ENCODE measurements at regions not wholly inside any gene's neighbourhood (a gene's known extent, or its start where the extent isn't known, plus 50 kb on each side); places are given as distances from the start of the nearest gene placed in this dataset.
"Not testable (repeated sequence)": the region's sequence is repeated elsewhere in the genome, so short reads cannot be mapped to it uniquely, and the experiment has no call there.

GRCh38 chr5:98521821-98522220, 251.6 kb upstream of the RGMB start:
- no peak for FAIRE-seq

GRCh38 chr5:98524773-98525172, 248.7 kb upstream of the RGMB start:
- no peak for FAIRE-seq

- no peak for FAIRE-seq
These were observed 245.6 kb upstream of the RGMB start for GRCh38 chr5:98527846-98528245.

- FAIRE-seq, result no peak
These were observed 244.1 kb upstream of the RGMB start for GRCh38 chr5:98529321-98529720.

GRCh38 chr5:98530224-98530623, 243.2 kb upstream of the RGMB start:
- no peak for FAIRE-seq

GRCh38 chr5:98535901-98536300, 237.6 kb upstream of the RGMB start:
- no peak for FAIRE-seq

GRCh38 chr5:98540056-98540455, 233.4 kb upstream of the RGMB start:
- FAIRE-seq, result no peak

GRCh38 chr5:98541641-98542040, 231.8 kb upstream of the RGMB start:
- FAIRE-seq, result no peak

- no peak for FAIRE-seq
These were observed 230.0 kb upstream of the RGMB start for GRCh38 chr5:98543490-98543889.

- FAIRE-seq, result not testable (repeated sequence)
These were observed 226.5 kb upstream of the RGMB start for GRCh38 chr5:98546924-98547323.

- no peak for FAIRE-seq
These were observed 216.8 kb upstream of the RGMB start for GRCh38 chr5:98556712-98557111.

- FAIRE-seq, result no peak
These were observed 215.5 kb upstream of the RGMB start for GRCh38 chr5:98557916-98558315.

- FAIRE-seq, result no peak
These were observed 209.4 kb upstream of the RGMB start for GRCh38 chr5:98563885-98564653.

GRCh38 chr5:98564836-98565235, 208.6 kb upstream of the RGMB start:
- no peak for FAIRE-seq

- no peak for FAIRE-seq
These were observed 205.1 kb upstream of the RGMB start for GRCh38 chr5:98568336-98568735.

- FAIRE-seq, result no peak
These were observed 204.2 kb upstream of the RGMB start for GRCh38 chr5:98569288-98569687.

- FAIRE-seq, result no peak
These were observed 203.5 kb upstream of the RGMB start for GRCh38 chr5:98570010-98570409.

- no peak for FAIRE-seq
These were observed 202.7 kb upstream of the RGMB start for GRCh38 chr5:98570661-98571191.

- FAIRE-seq, result no peak
These were observed 199.6 kb upstream of the RGMB start for GRCh38 chr5:98573834-98574320.

GRCh38 chr5:98576275-98576674, 197.2 kb upstream of the RGMB start:
- FAIRE-seq, result no peak

GRCh38 chr5:98578438-98578837, 195.0 kb upstream of the RGMB start:
- FAIRE-seq, result no peak

GRCh38 chr5:98581112-98581997, 192.1 kb upstream of the RGMB start:
- no peak for FAIRE-seq

GRCh38 chr5:98583586-98583985, 189.9 kb upstream of the RGMB start:
- no peak for FAIRE-seq

Measured in A204.1 (cell line).